SK-N-SH (cell line): ENCODE measurements at regions not wholly inside any gene's neighbourhood (a gene's known extent, or its start where the extent isn't known, plus 50 kb on each side); places are given as distances from the start of the nearest gene placed in this dataset.
A peak's percentile ranks its signal among the peaks of the same experiment; 100 is the strongest.

Source experiments
- CTCF ChIA-PET: fragments of 300-600, 350-600 bp; formaldehyde crosslinking; extraction: SDS; loops from one replicate; lab custom pipeline; 2021; lab: Yijun Ruan, JAX
- POLR2A ChIA-PET: fragments of 350-600 bp; sonication (Branson Sonifier 250); formaldehyde crosslinking; extraction: SDS; loops from one replicate; lab custom pipeline; 2020; ENCODE audit warnings: antibody characterized with exemption, inconsistent platforms; lab: Yijun Ruan, JAX
- DNase-seq: peaks from one replicate; pipeline ENCODE4 v3.0.0; 2012
- H2AFZ ChIP-seq: fragments of 200-600 bp; sonication (generic); 2 replicates; pipeline ENCODE4 v1.8.1; 2016; ENCODE audit warnings: antibody characterized with exemption, mild to moderate bottlenecking, low read depth
- H3F3A ChIP-seq: fragments of 200-600 bp; sonication (generic); replicated peaks from 2 replicates; pipeline ENCODE3; 2016; ENCODE audit warnings: antibody characterized with exemption, mild to moderate bottlenecking; ENCODE audit not compliant: insufficient read depth
- H3K27ac ChIP-seq, 2 experiments: fragments of 200-500 bp in 1 of 2; fragments of 200-600 bp in 1 of 2; sonication (Bioruptor generic) in 1 of 2; sonication (generic), shearing (Covaris generic) in 1 of 2; 2 replicates each; pipeline versions ENCODE4 v1.5.1 to v1.6.1; 2014 to 2016; ENCODE audit warnings: low read depth in 2 of 2, inconsistent platforms in 1 of 2, low read length in 1 of 2, mild to moderate bottlenecking in 1 of 2, mixed read lengths in 1 of 2
- H3K27me3 ChIP-seq: fragments of 200-600 bp; sonication (generic), shearing (Covaris generic); 2 replicates; pipeline ENCODE4 v1.6.1; 2016; ENCODE audit warnings: mixed run types; ENCODE audit not compliant: insufficient read depth
- H3K36me3 ChIP-seq, 2 experiments: fragments of 200-500 bp in 1 of 2; fragments of 200-600 bp in 1 of 2; sonication (Bioruptor generic) in 1 of 2; sonication (generic) in 1 of 2; replicated peaks in 1 of 2; 2 replicates each; pipeline versions ENCODE3 to v1.5.1; 2014 to 2016; ENCODE audit warnings: low read length in 1 of 2, mild to moderate bottlenecking in 1 of 2; ENCODE audit not compliant: insufficient read depth in 2 of 2, control insufficient read depth in 1 of 2
- H3K4me1 ChIP-seq, 2 experiments: fragments of 200-500 bp in 1 of 2; fragments of 200-600 bp in 1 of 2; sonication (Bioruptor generic) in 1 of 2; sonication (generic), shearing (Covaris generic) in 1 of 2; 2 replicates each; pipeline versions ENCODE4 v1.5.1 to v1.6.1; 2014 to 2016; ENCODE audit warnings: low read depth in 1 of 2, low read length in 1 of 2, mixed run types in 1 of 2; ENCODE audit not compliant: insufficient read depth in 2 of 2, control insufficient read depth in 1 of 2
- H3K4me2 ChIP-seq: fragments of 200-600 bp; sonication (generic), shearing (Covaris generic); 2 replicates; pipeline ENCODE4 v1.6.1; 2017; ENCODE audit warnings: mixed run types
- H3K4me3 ChIP-seq, 2 experiments: fragments of 200-500 bp in 1 of 2; fragments of 200-600 bp in 1 of 2; sonication (Bioruptor generic) in 1 of 2; sonication (generic), shearing (Covaris generic) in 1 of 2; 2 replicates each; pipeline versions ENCODE4 v1.5.1 to v1.8.1; 2014 to 2016; ENCODE audit warnings: low read depth in 2 of 2, inconsistent platforms in 1 of 2, low read length in 1 of 2, mild to moderate bottlenecking in 1 of 2, mixed read lengths in 1 of 2, moderate library complexity in 1 of 2
- H3K79me2 ChIP-seq: fragments of 200-600 bp; sonication (generic); 2 replicates; pipeline ENCODE4 v1.8.1; 2017; ENCODE audit warnings: mild to moderate bottlenecking; ENCODE audit not compliant: insufficient read depth
- H3K9ac ChIP-seq: fragments of 200-600 bp; sonication (generic); 2 replicates; pipeline ENCODE4 v1.6.1; 2017; ENCODE audit warnings: mixed run types
- H3K9me2 ChIP-seq: fragments of 200-600 bp; sonication (generic); 2 replicates; pipeline ENCODE4 v1.6.1; 2017; ENCODE audit warnings: mixed run types
- H3K9me3 ChIP-seq: fragments of 200-600 bp; sonication (generic); 2 replicates; pipeline ENCODE4 v1.6.1; 2017; ENCODE audit warnings: mixed run types, mild to moderate bottlenecking, moderate library complexity
- H4K20me1 ChIP-seq: fragments of 200-600 bp; sonication (generic); 2 replicates; pipeline ENCODE4 v1.6.1; 2017; ENCODE audit warnings: mild to moderate bottlenecking, mixed run types; ENCODE audit not compliant: insufficient read depth
- CHD2 ChIP-seq: fragments of 150-350 bp; IDR thresholded peaks from 2 replicates; pipeline ENCODE4 v1.6.1; 2018; ENCODE audit warnings: low read length; ENCODE audit not compliant: partially characterized antibody
- EP300 ChIP-seq, 2 experiments: IDR thresholded peaks; 2 replicates each; pipeline versions ENCODE4 v1.4.0 to v1.6.1; 2012; ENCODE audit warnings: borderline replicate concordance in 1 of 2, low read depth in 1 of 2, low read length in 1 of 2
- GATA2 ChIP-seq: sonication (generic); formaldehyde crosslinking; IDR thresholded peaks from 2 replicates; pipeline ENCODE4 v1.5.0; 2020; ENCODE audit warnings: mild to moderate bottlenecking, missing genetic modification reagents
- JUND ChIP-seq: IDR thresholded peaks from 2 replicates; pipeline ENCODE4 v1.4.0; 2012
- MXI1 ChIP-seq: IDR thresholded peaks from 2 replicates; pipeline ENCODE4 v1.6.1; 2012; ENCODE audit warnings: mild to moderate bottlenecking, low read depth, low read length, improper control_type of control experiment
- NRF1 ChIP-seq: IDR thresholded peaks from 2 replicates; pipeline ENCODE4 v1.6.1; 2012; ENCODE audit warnings: low read depth, mild to moderate bottlenecking, low read length
- POLR2AphosphoS5 ChIP-seq: IDR thresholded peaks from 2 replicates; pipeline ENCODE4 v1.6.1; 2012; ENCODE audit warnings: low read depth, low read length
- RCOR1 ChIP-seq: fragments of 150-350 bp; IDR thresholded peaks from 2 replicates; pipeline ENCODE4 v1.6.1; 2017; ENCODE audit warnings: antibody characterized with exemption, low read length
- WGBS: methylation state at CpG from one replicate; pipeline ENCODE4 v1.1.6; 2017; ENCODE audit warnings: low lambda C conversion rate; 5-methylcytosine and 5-hydroxymethylcytosine counted together
- TF ChIP-seq, protein P1 (sequence below): IDR thresholded peaks from 2 replicates; pipeline ENCODE4; 2012
- TF ChIP-seq, protein P2 (sequence below): fragments of 200-600 bp; sonication (generic); IDR thresholded peaks from 2 replicates; pipeline ENCODE4 v1.6.1; 2017; ENCODE audit warnings: antibody characterized with exemption, mild to moderate bottlenecking, moderate library complexity

DNA sequence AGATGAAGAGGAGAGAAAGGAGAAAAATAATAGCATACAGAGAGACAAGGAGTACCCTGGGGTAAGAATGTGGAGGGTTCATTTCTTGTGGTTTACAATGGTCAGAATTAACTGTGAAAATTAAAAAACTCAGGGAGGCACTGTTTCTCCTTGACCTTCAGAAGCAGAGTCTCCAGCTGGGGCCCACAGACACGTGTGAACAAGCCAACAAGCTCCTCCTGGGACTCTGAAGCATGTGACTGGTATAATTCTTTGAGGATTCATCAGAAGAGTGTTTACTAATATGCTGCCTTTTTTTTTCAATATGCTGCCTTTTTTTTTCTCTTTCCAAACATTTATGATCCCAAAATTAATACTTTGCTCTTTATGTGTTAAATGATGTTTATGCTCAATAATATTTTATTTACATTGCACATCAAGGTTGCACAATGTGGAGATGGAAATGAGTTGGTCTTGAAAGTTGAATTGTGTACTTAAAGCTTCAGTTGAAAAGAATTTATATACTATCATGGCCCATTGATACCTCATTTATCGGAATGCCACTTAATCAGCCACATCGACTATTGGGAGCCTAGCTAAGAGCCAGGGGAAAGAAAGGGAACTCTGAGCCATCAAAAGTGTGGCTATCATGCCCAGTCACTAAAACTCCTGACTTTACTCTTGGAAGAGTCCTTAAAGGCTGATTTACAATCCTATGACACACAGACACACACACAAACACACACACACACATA is 134.7 kb upstream of the RHOBTB1 start:
- DNase-seq: no peak
- no peak overlapping the region for H3K4me2 ChIP-seq
- no peak overlapping the region for H3K27ac ChIP-seq
- WGBS: 43% methylated on average over 3 of the region's 3 CpGs
- H3K9me2 ChIP-seq: no peaks in the 10 kb centered on the region
- no peaks in the 10 kb centered on the region for H3K79me2 ChIP-seq
- 0 out of 2 replicates have a peak, but pooled peaks cover under 1% of the 10 kb centered on the region for H3K9me3 ChIP-seq
- H2AFZ ChIP-seq: no peak overlapping the region
- peaks cover 0 to 5% of the 10 kb centered on the region in 2 experiments; a peak in 2 of 4 replicates for H3K4me1 ChIP-seq
- H4K20me1 ChIP-seq: no peaks in the 10 kb centered on the region
- no peaks in the 10 kb centered on the region for H3K36me3 ChIP-seq
- TF ChIP-seq, protein P1, sequence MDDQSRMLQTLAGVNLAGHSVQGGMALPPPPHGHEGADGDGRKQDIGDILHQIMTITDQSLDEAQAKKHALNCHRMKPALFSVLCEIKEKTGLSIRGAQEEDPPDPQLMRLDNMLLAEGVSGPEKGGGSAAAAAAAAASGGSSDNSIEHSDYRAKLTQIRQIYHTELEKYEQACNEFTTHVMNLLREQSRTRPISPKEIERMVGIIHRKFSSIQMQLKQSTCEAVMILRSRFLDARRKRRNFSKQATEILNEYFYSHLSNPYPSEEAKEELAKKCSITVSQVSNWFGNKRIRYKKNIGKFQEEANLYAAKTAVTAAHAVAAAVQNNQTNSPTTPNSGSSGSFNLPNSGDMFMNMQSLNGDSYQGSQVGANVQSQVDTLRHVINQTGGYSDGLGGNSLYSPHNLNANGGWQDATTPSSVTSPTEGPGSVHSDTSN: no peak
- TF ChIP-seq POLR2AphosphoS5 (no peak), JUND (no peak), NRF1 (no peak), EP300 (IDR thresholded peaks at IDR 0.05; ENCODE audit: borderline replicate concordance in 1 of 2, low read depth in 1 of 2, low read length in 1 of 2) (no peak)
- TF ChIP-seq, protein P2, sequence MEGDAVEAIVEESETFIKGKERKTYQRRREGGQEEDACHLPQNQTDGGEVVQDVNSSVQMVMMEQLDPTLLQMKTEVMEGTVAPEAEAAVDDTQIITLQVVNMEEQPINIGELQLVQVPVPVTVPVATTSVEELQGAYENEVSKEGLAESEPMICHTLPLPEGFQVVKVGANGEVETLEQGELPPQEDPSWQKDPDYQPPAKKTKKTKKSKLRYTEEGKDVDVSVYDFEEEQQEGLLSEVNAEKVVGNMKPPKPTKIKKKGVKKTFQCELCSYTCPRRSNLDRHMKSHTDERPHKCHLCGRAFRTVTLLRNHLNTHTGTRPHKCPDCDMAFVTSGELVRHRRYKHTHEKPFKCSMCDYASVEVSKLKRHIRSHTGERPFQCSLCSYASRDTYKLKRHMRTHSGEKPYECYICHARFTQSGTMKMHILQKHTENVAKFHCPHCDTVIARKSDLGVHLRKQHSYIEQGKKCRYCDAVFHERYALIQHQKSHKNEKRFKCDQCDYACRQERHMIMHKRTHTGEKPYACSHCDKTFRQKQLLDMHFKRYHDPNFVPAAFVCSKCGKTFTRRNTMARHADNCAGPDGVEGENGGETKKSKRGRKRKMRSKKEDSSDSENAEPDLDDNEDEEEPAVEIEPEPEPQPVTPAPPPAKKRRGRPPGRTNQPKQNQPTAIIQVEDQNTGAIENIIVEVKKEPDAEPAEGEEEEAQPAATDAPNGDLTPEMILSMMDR: no peak
- H3F3A ChIP-seq: no peaks in the 10 kb centered on the region
- H3K9ac ChIP-seq: no peak overlapping the region
- H3K4me3 ChIP-seq: no peak overlapping the region
- H3K27me3 ChIP-seq: no peaks in the 10 kb centered on the region
- CTCF ChIA-PET: interaction anchor here (1.9 kb wide), 1 partner anchor 62 kb away, joined by 4 read pairs; no protein-coding TSS in a partner anchor
- POLR2A ChIA-PET: no interaction called here

DNA sequence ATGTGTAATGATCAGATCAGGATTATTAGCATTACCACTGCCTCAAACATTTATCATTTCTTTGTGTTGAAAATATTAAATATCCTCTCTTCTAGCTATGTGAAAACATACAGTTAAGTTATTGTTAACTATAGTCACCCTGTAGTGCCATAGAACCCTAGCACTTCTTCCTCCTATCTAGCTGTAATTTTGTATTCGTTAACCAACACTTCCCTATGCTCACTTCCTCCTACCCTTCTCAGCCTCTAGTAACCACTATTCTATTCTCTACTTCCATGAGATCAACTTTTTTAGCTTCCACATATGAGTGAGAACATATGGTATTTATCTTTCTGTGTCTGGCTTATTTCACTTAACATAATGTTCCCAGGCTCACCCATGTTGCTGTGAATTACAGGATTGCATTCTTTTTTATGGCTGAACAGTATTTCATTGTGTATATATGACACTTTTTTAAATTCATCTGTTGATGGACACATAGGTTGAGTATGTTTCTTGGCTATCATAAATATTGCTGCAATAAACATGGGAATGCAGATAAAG is 132.7 kb upstream of the RHOBTB1 start:
- Histone ChIP-seq H3K9ac (no peak overlapping the region), H2AFZ (no peak overlapping the region), H3K27ac (peak overlapping the region in 1 of 2 experiments; percentile 22; a peak in 1 of 4 replicates), H4K20me1 (no peaks in the 10 kb centered on the region), H3K4me2 (no peak overlapping the region), H3F3A (no peaks in the 10 kb centered on the region), H3K36me3 (no peaks in the 10 kb centered on the region), H3K79me2 (no peaks in the 10 kb centered on the region), H3K4me3 (no peak overlapping the region), H3K9me3 (no peaks in the 10 kb centered on the region), H3K27me3 (no peaks in the 10 kb centered on the region), H3K9me2 (no peaks in the 10 kb centered on the region), H3K4me1 (peaks cover 0 to 5% of the 10 kb centered on the region in 2 experiments; a peak in 2 of 4 replicates)
- CTCF ChIA-PET: no interaction called here
- TF ChIP-seq MXI1 (no peak), GATA2 (CRISPR knock-in tag) (peak; percentile 44; the same call in 1 of the 2 replicates), EP300 (IDR thresholded peaks at IDR 0.05; ENCODE audit: borderline replicate concordance in 1 of 2, low read depth in 1 of 2, low read length in 1 of 2) (peak in 1 of 2 experiments; percentile 52; a peak in 1 of 4 replicates), CHD2 (no peak), RCOR1 (peak; percentile 44; the same call in 1 of the 2 replicates)
- DNase-seq: no peak
- WGBS: 90% methylated on average over 1 of the region's 1 CpG
- POLR2A ChIA-PET: no interaction called here
